HG02798 (cell line): ENCODE measurements at regions not wholly inside any gene's neighbourhood (a gene's known extent, or its start where the extent isn't known, plus 50 kb on each side); places are given as distances from the start of the nearest gene placed in this dataset.
"Not testable (repeated sequence)": the region's sequence is repeated elsewhere in the genome, so short reads cannot be mapped to it uniquely, and the experiment has no call there.

Experiments used
- ATAC-seq: cut with Tn5 transposase; IDR thresholded peaks from one replicate; pipeline ENCODE4 v1.9.1; 2021; ENCODE audit warnings: mild to moderate bottlenecking; ENCODE audit not compliant: unreplicated experiment, poor library complexity

DNA sequence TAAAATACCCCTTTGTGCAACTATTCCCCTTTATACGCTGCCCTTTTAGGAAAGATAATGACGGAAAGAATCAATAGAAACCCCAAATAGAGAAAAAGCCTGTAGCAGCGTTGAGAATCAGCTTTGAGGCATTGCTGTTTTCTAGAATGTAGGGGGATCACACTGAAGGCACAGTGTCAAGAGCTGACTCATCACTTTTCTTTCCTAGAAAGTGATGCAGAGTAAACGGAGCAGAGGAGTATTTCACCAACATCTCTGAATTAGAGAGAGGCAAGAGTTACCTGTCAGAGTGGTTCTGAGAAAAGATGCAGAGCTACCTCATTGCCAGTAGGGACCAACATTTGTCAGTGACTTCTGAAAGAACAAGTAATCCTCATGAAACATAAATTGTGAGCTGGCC is 269.8 kb upstream of the TMC3 start:
- ATAC-seq, result no peak

GRCh38 chr15:81642451-81642990 is 268.5 kb upstream of the TMC3 start:
- no peak for ATAC-seq

GRCh38 chr15:81636064-81636463 is 262.1 kb upstream of the TMC3 start:
- not testable (repeated sequence) for ATAC-seq

DNA sequence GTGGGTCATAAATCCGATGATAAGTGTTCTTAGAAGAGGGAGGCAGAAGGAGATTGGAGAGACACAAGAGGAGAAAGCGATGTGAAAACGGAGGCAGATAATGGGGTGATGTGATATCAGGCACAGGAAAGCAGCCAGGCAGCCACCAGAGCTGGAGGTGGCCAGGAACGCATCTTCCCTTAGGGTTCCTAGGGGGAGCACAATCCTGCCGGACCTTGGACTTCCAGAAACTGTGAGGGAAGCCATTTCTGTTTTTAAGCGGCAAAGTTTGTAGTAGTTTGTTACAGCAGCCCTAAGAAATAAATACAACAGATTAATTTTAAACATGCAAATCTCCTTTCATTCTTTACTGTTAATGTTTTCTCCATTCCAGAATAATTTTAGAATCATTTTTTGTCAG is 259.9 kb upstream of the TMC3 start:
- no peak for ATAC-seq

DNA sequence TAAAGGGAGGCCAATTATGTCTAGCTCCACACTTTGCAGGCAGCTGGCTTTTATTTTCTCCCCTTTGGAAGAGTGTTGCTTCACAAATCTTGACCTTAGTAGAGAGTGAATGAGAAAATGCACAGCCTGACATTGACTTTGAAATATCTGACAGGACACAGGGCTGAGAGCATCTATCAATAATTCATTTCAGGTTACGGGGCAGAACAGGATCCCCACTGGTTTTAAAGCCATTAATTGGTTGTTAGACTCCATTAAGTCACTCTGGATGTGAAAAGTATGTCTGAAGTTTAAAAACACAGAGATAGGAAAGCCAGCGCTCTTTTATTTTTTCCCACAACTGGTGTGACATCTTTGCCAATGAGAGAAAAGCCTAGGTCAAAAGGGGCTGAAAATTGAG is 251.9 kb upstream of the TMC3 start:
- no peak for ATAC-seq

GRCh38 chr15:81619002-81619401 is 245.0 kb upstream of the TMC3 start:
- ATAC-seq, result no peak

DNA sequence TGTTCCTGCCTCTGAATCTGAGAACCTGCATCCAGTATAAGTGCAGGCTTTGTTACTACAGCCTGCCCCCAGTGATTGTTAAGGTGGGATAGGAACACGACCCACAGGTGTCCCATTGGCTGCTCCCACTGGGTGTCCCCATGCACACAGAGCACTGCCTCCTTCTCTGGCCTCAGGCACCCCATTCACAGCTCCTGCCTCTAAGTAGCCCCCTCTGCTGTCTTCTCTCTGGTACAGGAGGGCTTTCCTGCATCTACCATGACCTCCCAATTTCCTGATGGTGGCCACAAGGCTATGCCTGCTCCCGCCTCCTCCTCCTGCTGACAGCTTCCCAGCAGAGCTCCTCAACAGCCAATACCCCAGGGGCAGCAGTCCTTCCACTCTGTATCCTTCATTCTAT is 238.6 kb upstream of the TMC3 start:
- ATAC-seq, result no peak

GRCh38 chr15:81611679-81612078 is 237.7 kb upstream of the TMC3 start:
- no peak for ATAC-seq

DNA sequence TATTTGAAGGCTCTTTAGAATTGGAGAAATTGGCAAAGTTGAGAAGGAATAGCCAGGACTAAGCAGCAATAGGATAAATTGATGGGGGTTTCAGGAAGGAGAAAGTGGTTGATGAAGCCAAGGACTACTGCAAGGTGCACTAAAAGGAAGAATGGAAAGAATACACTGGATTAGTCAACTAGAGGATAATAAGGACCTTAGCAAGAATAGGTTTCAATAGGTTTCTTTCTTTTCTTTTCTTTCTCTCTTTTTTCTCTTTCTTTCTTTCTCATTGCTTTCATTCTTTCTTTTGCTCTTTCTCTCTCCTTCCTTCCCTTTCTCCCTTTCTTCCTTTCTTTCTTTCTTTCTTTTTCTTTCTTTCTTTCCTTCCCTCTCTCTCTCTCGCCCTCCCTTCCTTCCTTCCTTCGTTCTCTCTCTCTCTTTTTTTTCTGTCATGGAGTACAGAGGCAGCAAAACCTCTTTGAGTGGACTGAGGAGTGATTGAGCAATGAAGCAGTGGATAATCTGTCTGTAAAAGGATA is 234.4 kb upstream of the TMC3 start:
- no peak for ATAC-seq

DNA sequence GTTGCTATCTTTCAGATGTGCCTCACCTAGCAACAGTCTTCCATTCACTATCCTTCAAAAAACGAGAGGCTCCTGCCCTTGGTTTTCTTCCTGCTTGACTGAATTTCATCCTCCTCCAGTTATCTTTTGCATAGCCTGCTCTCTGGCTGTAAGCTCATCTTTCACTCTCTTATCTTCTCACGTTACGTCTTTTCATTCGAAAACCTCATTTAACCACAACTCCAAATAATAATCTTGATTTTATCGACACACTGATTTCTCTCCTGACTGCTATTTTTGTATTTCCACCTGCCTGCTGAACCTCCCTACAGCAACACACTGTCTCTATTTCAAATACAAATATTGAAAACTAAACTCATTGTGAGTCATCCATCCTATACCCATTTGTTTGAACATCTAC is 230.7 kb upstream of the TMC3 start:
- no peak for ATAC-seq

- ATAC-seq, result no peak
Measured at GRCh38 chr15:81596159-81596865, 222.3 kb upstream of the TMC3 start.

GRCh38 chr15:81595752-81596151 is 221.7 kb upstream of the TMC3 start:
- ATAC-seq, result no peak

- no peak for ATAC-seq
Measured at GRCh38 chr15:81589671-81590070, 215.7 kb upstream of the TMC3 start.

GRCh38 chr15:81575436-81576123 is 201.6 kb upstream of the TMC3 start:
- no peak for ATAC-seq

- ATAC-seq, result no peak
Measured at GRCh38 chr15:81573098-81573746, 199.2 kb upstream of the TMC3 start.

DNA sequence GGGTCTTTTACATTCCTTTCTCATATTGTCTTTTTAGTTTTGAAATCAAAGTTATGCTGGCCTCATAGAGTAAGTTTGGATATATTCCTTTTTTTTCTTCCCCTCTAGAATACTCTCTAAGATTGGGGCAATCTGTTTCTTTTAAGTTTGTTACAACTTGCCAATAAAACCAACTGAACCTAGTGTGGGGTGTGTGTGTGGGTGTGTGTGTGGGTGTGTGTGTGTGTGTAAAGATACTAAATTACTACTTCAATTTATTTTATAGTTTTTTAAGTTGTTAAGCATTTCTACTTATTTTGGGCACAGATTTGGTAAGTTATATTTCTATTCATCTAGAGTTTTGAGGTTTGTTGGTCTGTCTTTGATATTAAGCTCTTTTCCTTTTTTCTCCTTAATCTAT is 198.2 kb upstream of the TMC3 start:
- ATAC-seq, result no peak

- ATAC-seq, result no peak
Measured at GRCh38 chr15:81569286-81570080, 195.5 kb upstream of the TMC3 start.

DNA sequence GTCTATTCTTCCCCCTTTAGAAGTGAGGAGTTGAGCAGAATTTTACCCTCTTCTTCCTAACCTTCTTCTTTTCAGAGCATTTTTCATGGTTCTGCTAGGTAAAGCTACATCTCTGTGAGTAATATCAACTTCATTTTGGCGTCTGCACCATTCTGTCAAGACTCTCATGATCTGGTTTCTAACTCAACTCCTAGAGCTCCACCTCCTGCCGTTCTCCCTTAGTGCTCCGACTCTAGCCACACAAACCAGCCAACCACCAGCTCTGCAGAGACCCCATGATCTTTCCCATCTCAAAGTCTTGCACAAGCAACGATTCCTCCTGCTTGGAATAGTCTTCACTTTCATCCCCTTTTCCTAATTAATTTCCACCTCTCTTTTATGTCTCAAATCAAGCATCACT is 193.9 kb upstream of the TMC3 start:
- ATAC-seq, result no peak

DNA sequence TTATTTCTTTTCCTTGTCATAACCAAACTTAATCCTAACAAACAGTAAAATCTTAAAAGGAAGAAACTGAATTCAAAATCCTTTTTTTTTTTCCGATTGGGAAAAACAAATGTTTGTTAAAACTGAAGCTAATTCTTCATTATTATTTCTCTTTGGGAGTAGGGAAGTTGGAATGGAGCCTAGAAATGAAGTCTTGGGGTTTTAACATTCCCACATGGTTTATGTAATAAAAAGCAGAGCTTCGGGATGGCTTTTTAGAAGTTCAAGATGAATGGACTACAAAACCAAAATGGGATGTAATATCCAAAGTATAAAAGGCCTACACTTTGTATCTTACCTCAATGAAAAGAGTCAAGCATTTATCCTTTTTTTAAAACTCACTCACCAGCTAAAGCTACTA is 189.0 kb upstream of the TMC3 start:
- no peak for ATAC-seq

GRCh38 chr15:81560405-81560804 is 186.4 kb upstream of the TMC3 start:
- no peak for ATAC-seq
